ENCODE measurements at regions not wholly inside any gene's neighbourhood (a gene's known extent, or its start where the extent isn't known, plus 50 kb on each side); places are given as distances from the start of the nearest gene placed in this dataset.

DNA sequence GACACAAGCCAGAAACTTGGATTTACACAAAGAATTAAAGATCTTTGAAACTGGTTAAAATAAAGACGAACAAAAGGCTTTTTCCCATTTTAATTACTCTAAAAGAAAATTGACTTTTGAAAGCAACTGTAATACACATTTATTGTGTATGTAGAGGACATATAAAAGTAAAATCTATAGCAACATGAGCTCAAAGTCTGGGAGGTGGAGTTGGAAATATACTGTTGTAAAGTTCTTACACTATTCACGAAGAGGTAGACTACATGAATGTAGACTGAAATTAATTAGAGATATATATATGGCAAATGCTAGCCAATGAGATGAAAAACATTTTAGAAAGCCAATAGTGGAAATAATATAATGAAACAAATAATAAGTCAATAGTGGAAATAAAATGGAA is 251.0 kb downstream of the AHR start:
- H3K27me3 ChIP-seq, result no peaks in the 10 kb centered on the region
- no peaks in the 10 kb centered on the region for H3K36me3 ChIP-seq
- H3K27ac ChIP-seq, result no peak overlapping the region
- no peak for DNase-seq (ENCODE audit: low spot score in 2 of 2)
- no peak overlapping the region for H3K4me3 ChIP-seq
- WGBS, 2 donors, result 45 to 97% methylated on average over 2 of the region's 2 CpGs
- TF ChIP-seq EP300 (IDR thresholded peaks at IDR 0.05) (no peak), POLR2A (IDR thresholded peaks at IDR 0.05) (no peak)
- TF ChIP-seq, protein P1, sequence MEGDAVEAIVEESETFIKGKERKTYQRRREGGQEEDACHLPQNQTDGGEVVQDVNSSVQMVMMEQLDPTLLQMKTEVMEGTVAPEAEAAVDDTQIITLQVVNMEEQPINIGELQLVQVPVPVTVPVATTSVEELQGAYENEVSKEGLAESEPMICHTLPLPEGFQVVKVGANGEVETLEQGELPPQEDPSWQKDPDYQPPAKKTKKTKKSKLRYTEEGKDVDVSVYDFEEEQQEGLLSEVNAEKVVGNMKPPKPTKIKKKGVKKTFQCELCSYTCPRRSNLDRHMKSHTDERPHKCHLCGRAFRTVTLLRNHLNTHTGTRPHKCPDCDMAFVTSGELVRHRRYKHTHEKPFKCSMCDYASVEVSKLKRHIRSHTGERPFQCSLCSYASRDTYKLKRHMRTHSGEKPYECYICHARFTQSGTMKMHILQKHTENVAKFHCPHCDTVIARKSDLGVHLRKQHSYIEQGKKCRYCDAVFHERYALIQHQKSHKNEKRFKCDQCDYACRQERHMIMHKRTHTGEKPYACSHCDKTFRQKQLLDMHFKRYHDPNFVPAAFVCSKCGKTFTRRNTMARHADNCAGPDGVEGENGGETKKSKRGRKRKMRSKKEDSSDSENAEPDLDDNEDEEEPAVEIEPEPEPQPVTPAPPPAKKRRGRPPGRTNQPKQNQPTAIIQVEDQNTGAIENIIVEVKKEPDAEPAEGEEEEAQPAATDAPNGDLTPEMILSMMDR (IDR thresholded peaks at IDR 0.05), result no peak
- H3K9me3 ChIP-seq, result no peaks in the 10 kb centered on the region
- peaks cover 0 to 41% (median 14%) of the 10 kb centered on the region in 4 donors for H3K4me1 ChIP-seq

DNA sequence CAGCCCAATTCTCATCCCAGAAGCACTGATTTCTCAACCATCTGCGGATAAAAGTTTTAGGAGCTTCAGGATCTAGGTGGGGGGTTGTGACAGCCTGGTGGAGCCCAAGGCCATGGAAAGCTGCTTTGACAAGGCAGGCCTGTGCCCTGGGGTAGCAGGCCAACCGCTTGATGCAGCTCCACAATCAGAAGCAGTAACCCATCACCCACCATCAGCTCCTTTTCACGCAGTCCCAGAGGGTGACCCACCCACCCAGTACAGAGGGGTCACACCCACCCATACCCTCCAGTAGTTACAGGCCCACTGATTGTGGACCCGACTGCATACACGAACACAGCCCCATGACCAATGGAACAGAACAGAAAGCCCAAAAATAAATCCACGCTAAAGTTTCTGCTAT is 253.9 kb downstream of the AHR start:
- peaks cover 0 to 26% (median 9%) of the 10 kb centered on the region in 4 donors for H3K4me1 ChIP-seq
- TF ChIP-seq POLR2A (IDR thresholded peaks at IDR 0.05) (no peak), EP300 (IDR thresholded peaks at IDR 0.05) (no peak)
- TF ChIP-seq, protein P1 (IDR thresholded peaks at IDR 0.05), result no peak
- H3K4me3 ChIP-seq, result no peak overlapping the region
- no peak for DNase-seq (ENCODE audit: low spot score in 2 of 2)
- H3K9me3 ChIP-seq, result no peaks in the 10 kb centered on the region
- no peak overlapping the region for H3K27ac ChIP-seq
- no peaks in the 10 kb centered on the region for H3K27me3 ChIP-seq
- no peaks in the 10 kb centered on the region for H3K36me3 ChIP-seq
- WGBS, 2 donors, result 94 to 95% methylated on average over 6 of the region's 6 CpGs

DNA sequence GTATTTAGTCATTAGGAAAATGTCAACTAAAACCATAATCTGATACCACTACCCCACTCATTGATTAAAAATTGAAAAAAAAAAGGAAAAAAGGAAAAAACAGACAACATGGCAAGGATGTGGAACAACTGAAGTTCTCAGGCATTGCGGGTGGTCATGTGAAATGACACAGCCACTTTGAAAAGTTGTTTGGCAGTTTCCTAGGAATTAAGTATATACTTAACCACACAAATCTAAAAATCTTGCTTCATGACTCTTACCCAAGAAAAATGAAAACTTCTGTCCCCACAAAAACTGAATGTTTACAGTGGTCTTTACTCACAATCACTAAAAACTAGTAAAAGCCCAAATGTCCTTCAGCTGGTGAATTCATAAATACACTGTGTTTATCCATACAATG is 254.5 kb downstream of the AHR start:
- Histone ChIP-seq H3K27me3 (no peaks in the 10 kb centered on the region), H3K4me3 (no peak overlapping the region), H3K4me1 (peaks cover 0 to 24% (median 8%) of the 10 kb centered on the region in 4 donors), H3K9me3 (no peaks in the 10 kb centered on the region), H3K27ac (peak overlapping the region in 1 of 4 donors; percentile 28), H3K36me3 (no peaks in the 10 kb centered on the region)
- WGBS, 2 donors, result 100% methylated on average over 1 of the region's 1 CpG
- no peak for DNase-seq (ENCODE audit: low spot score in 2 of 2)
- TF ChIP-seq EP300 (IDR thresholded peaks at IDR 0.05) (no peak), POLR2A (IDR thresholded peaks at IDR 0.05) (no peak)
- TF ChIP-seq, protein P1 (IDR thresholded peaks at IDR 0.05), result no peak

DNA sequence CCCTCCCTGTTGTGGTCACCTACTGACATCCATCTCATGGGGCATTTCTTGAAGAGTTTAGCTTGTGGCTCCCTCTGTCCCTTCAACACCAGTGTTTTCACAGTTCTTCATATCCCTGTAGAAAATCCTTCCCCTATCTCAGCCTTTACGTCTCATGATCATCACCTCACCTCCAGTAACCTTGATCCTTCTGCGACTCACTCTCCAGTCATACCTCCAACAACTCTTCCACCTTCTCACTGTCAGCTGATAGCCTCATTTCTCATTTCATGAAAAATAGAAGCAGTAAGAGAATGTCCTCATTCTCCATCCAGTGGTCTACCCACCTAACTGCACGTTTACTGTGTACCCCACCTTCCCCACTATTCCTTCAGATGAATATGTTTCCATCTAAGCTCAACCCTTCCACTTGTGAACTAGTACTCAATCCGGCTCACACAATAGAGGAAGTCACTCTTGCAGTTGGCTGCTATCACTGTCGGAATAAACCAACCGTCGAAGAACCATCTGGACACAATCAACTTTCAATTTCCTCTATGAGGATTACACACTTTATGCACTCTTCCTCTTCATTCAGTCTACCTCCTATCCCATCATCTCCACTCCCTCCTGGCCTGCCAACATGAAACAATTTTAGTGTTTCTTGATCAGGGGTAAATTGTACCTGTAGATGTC is 256.0 kb downstream of the AHR start:
- H3K4me1 ChIP-seq, result peaks cover 0 to 25% (median 8%) of the 10 kb centered on the region in 4 donors
- H3K36me3 ChIP-seq, result no peaks in the 10 kb centered on the region
- H3K9me3 ChIP-seq, result no peaks in the 10 kb centered on the region
- peak overlapping the region in 1 of 4 donors; percentile 20 for H3K27ac ChIP-seq
- TF ChIP-seq POLR2A (IDR thresholded peaks at IDR 0.05) (no peak), EP300 (IDR thresholded peaks at IDR 0.05) (no peak)
- TF ChIP-seq, protein P1 (IDR thresholded peaks at IDR 0.05), result no peak
- no peak overlapping the region for H3K4me3 ChIP-seq
- DNase-seq (ENCODE audit: low spot score in 2 of 2), result no peak
- no peaks in the 10 kb centered on the region for H3K27me3 ChIP-seq
- WGBS, 2 donors, result 73 to 79% methylated on average over 7 of the region's 7 CpGs

DNA sequence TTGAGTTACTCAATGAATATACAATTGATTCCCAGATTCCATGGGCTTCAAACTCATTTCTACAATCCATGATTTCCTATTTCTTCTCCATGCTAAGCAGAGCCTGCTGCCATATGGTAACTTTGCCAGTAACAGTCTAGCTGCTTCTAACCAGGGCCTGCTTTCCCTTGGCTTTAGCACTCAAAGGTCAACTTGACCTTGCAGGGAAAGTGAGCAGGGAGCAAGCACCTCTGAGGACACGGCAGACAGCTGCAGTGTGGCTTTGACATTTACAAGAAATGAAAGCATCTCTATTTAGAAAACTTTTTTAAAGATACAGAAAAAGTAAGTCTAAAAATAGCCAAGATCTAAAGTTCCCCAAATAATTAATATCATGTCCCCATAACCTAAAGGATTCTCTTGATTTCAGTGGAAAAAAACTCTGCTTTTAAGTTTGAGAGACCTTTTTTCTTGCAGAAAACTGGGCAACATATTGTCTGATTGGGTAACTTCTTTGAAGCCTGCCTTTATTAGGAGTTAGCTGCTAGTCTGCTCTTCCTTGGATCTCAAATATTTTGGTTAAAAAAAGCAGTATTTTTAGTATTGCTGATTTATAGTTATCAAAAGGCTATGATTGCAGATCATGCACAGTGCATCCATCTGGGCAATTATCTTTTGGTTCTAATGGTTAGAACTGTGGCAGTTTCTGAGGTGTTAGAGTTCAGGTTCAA is 257.9 kb downstream of the AHR start:
- H3K4me3 ChIP-seq, result no peak overlapping the region
- H3K9me3 ChIP-seq, result no peaks in the 10 kb centered on the region
- peak overlapping the region in 2 of 4 donors; percentile 26 to 70 for H3K27ac ChIP-seq
- TF ChIP-seq, protein P1 (IDR thresholded peaks at IDR 0.05), result no peak
- TF ChIP-seq EP300 (IDR thresholded peaks at IDR 0.05), result no peak
- no peak for TF ChIP-seq POLR2A (IDR thresholded peaks at IDR 0.05)
- H3K4me1 ChIP-seq, result peaks cover 0 to 25% (median 8%) of the 10 kb centered on the region in 4 donors
- no peaks in the 10 kb centered on the region for H3K27me3 ChIP-seq
- WGBS, 2 donors, result 12 to 21% methylated on average over 1 of the region's 1 CpG
- DNase-seq (ENCODE audit: low spot score in 2 of 2), result no peak
- no peaks in the 10 kb centered on the region for H3K36me3 ChIP-seq

All from tibial nerve (tissue), 4 donors.